ENCODE measurements at regions not wholly inside any gene's neighbourhood (a gene's known extent, or its start where the extent isn't known, plus 50 kb on each side); places are given as distances from the start of the nearest gene placed in this dataset.

DNA sequence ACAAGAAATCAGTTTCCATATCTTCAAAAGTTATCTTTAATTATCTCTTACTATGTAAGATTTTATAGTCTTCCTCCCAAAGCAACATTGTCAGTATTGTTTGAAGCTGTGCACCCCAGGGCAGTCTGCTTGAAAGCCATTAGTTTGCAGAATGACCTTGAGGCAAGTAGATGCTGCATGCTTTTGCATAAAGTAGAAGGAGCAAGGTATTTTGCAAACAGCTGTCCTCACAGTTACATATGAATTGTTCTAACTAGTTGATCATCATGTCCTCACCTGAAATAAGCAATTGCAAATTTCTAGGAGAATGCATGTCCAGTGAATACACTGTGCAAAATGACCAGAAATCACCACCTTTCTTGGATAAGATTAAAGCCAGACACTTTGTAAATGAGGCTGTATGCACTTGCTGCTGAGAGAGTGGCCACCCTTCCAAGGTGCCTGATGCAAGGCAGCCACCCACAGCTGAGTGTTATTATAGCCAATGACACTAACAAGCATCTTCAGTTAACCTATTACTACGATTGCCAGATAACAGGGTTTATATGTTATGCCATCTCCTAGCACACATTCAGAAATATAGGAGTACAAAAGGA is 730.0 kb upstream of the TMEM132C start:
- DNase-seq = no peak

GRCh38 chr12:127538316-127538715 is 728.7 kb upstream of the TMEM132C start:
- DNase-seq = no peak

DNA sequence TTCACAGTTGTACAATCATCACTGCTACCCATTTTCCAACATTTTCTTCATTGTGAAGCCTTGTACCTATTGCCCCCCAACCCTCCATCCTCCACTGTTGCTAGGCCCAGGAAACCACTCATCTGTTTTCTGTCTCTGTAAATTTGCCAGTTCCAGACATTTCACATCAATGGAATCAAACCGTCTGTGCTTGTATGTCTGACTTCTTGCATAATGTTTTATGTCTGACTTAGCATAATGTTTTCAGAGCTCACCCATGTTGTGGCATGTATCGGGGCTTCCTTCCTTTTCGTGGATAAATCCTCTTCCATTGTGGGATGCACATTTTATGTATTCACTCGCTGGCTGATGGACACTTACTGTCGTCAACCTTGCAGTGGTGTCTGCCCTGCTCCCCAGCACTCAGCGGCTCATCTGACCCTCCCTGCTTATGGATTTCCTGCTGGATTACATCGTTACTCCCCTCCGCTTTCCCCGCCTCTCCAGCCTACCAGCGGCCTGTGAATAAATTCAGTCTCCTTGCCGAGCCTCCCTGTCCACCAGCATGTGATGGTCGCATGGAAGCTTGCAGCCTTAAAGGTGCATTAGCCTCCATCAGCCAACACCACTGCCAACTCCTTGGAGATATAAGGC is 727.6 kb upstream of the TMEM132C start:
- no peak for DNase-seq

DNA sequence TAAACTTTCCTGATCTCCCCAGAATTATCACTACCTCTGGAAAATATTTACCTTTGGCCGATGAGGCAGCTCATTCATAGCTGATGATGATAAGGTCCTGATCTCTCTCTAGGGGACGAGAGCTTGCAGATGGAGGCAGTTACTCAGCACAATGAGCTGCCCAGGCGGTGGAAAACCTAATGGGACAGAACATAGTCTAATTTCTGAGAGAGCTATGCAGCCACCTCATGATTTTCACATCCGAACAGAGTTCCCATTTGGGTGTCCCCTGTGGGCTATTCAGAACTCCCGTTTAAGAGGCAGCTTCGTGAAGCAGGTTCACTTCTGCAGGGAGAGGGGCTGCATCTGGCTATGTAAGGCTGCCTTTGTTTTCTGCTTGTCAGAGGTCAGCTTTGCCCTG is 724.6 kb upstream of the TMEM132C start:
- no peak for DNase-seq

DNA sequence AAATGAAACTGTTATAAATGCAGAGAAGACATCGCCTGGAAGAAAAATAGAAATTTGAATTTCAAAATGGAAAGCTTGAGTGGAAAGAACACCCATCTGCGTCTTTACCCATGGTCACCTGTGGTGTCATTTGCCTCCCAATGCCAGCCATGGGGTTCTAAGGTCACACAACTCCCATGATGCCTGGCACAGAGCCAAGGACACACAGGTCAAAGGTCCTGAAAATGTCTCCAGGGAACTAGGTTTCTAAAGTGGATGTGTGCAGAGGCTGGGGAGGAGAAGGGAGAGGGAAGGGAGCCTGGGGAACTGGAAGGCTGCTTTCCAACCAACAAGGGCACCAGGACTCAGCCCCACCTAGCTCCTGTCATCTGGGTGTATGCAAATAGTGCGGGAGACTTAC is 724.0 kb upstream of the TMEM132C start:
- DNase-seq = no peak

- DNase-seq = no peak
These were observed 720.1 kb upstream of the TMEM132C start for GRCh38 chr12:127546721-127547505.

DNA sequence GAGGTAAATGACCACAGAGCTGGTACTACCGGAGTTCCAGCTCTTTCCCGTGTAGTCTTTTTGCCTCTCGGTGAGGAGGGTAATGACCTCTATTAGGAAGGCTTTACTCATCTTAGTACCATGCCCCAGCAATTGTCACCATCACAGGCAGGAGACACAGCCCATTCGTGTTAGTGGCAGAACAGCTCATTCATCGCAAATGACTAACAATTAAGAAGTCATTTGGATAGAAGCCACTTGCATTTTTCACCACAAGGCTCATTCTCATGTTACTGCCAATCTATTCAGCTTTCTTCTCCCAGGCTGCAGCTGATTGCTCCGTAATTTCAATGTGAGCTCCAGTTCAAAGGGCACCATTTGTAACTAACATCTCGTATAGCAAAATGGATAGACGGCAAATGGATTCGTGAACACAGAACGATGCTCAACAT is 718.8 kb upstream of the TMEM132C start:
- DNase-seq = no peak

GRCh38 chr12:127550271-127550670 is 716.7 kb upstream of the TMEM132C start:
- DNase-seq = no peak

DNA sequence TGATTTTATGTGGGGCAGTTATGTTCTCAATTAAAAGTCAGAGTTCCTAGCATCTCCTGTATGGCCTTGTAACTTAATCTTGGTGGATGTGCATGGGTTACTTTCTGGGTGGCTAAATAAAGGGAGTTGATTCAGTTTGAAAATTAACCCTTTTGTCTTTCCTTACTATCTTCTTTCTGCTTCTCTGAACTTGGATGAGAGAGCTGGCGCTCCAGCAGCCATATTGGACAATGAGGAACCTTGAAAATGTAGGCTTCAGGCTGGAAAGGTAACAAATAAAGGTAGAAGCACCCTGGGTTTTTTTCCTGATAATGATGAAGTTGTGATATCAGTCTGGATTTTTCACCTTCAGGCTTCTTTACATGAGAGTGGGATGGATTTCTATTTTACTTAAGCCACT is 714.1 kb upstream of the TMEM132C start:
- no peak for DNase-seq

GRCh38 chr12:127555071-127555470 is 711.9 kb upstream of the TMEM132C start:
- no peak for DNase-seq

- DNase-seq = no peak
These were observed 710.6 kb upstream of the TMEM132C start for GRCh38 chr12:127556231-127556886.

DNA sequence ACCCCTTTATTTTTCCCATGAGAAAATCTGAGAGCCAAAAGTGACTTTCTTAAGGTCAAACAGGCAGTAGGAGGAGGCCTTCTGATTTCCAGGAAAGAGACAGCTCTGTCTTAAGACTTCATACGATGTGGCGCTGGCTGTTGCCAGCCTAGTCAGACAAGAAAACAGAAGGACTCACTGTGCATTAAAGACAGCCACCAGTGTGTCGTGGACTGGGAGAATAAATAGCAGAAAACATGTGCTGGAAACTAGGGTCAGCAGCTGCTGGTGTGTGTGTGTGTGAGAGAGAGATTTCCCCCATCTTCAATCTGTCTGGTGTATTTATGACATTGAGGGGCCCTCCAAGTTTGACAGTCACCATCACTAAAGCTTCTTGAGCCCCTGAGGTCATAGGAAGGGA is 708.6 kb upstream of the TMEM132C start:
- DNase-seq = no peak

GRCh38 chr12:127559349-127560040 is 707.5 kb upstream of the TMEM132C start:
- peak; percentile 62 for DNase-seq

- DNase-seq = no peak
These were observed 706.9 kb upstream of the TMEM132C start for GRCh38 chr12:127560041-127560478.

- DNase-seq = no peak
These were observed 704.2 kb upstream of the TMEM132C start for GRCh38 chr12:127562816-127563215.

DNA sequence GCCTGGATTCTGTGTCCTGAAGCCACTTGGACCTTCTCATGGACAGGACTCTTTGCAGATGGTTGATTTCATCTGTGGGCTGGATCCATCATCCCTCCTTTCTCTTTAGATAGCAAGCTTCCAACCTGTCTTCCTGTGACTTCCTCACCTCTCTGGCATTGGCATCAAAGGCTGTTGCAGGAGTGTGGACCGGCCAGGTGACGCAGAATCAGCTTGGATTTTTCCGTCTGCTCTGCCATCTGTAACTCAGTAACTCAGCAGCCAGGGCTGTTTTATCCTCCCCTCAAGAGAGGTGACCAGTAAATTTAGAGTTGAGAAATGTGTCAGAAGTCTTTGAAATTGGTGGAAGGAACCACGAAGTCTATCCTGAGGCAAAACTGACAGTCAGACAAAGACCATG is 701.7 kb upstream of the TMEM132C start:
- no peak for DNase-seq

- DNase-seq = no peak
These were observed 699.4 kb upstream of the TMEM132C start for GRCh38 chr12:127567531-127567930.

GRCh38 chr12:127570387-127570786 is 696.6 kb upstream of the TMEM132C start:
- no peak for DNase-seq

DNA sequence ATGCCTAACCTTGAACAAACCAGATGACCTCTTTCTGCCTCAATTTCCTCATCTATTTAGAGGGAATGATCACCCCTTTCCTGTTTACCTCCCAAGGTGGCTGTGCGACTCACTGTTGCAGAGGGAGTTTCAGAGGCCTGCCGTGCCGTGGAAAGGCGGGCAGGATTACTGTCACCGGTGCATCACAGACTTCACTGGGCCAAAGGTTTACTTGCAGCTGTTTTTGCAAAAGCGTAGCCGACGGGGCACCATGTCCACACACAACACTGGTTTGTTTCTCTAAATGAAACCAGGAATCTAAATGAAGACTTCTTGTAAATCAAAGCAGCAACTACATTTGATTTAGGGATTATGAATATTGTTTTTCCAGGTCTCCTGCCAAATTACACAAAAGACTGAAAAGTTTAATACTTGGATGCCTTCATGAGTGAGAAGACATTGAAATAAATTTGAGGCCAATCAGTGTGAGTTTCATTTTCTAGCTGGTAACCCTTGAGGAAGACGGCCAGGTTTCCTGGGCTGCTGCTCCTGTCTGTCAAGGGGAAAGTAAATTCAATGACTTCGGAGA is 696.1 kb upstream of the TMEM132C start:
- DNase-seq = no peak

- DNase-seq = no peak
These were observed 695.4 kb upstream of the TMEM132C start for GRCh38 chr12:127571578-127571977.

DNA sequence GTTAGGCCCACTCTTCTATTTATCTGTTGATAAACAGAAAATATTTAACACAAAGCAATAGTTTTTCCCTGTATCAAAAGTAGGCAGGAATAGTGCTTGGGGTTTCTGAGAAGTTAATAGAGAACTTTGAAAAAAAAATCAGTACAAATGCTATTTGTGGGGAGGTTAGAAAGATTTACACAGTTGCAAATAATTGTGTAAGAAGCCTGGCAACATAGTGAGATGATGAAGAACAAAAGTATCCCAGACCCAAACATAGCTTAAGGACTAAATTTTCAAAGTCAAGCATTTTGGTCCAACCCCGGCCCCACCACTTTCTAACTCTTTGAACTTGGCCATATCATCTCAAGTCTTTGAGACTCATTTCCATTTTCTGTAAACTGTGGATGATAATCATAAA is 687.5 kb upstream of the TMEM132C start:
- no peak for DNase-seq

GRCh38 chr12:127582074-127582473 is 684.9 kb upstream of the TMEM132C start:
- DNase-seq = no peak

DNA sequence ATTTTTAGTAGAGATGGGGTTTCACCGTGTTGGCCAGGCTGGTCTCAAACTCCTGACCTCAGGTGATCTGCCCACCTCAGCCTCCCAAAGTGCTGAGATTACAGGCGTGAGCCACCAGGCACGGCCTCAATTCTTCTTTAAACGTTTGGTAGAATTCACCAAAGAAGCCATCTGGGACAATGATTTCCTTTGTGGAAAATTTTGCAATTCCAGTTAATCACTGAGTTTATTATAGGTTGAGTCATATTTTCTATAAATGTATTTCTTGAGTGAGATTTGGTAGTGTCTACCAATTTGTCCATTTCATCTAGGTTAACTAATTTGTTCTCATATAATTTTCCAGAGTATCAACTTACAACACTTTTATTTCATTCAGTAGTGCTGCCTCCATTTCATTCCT is 683.9 kb upstream of the TMEM132C start:
- DNase-seq = no peak
